ENCODE measurements at regions not wholly inside any gene's neighbourhood (a gene's known extent, or its start where the extent isn't known, plus 50 kb on each side); places are given as distances from the start of the nearest gene placed in this dataset.

- Histone ChIP-seq H3K4me3 (no peak overlapping the region), H3K27ac (no peak overlapping the region)
- no peak for TF ChIP-seq CTCF (IDR thresholded peaks at IDR 0.05)
- no peak for DNase-seq (ENCODE audit: low spot score)
Measured at GRCh38 chr2:235139956-235140800, 188.4 kb downstream of the SH3BP4 start.

DNA sequence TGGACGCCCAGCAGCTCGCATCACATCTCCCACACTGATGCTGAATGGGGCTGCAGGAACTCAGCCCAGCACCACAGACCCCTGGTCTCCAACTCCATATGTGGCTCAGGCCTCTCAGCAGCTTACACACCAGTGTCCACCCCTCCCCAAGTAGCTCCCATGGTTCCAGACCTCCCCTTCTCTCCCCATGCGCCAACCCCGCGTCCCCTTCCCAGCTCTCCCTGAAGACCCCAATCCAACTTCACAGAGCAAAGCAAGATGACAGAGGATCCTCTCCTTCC lies 188.9 kb downstream of the SH3BP4 start:
- TF ChIP-seq CTCF (IDR thresholded peaks at IDR 0.05), result no peak
- peak; percentile 64 for DNase-seq (ENCODE audit: low spot score)
- Histone ChIP-seq H3K27ac (no peak overlapping the region), H3K4me3 (no peak overlapping the region)

DNA sequence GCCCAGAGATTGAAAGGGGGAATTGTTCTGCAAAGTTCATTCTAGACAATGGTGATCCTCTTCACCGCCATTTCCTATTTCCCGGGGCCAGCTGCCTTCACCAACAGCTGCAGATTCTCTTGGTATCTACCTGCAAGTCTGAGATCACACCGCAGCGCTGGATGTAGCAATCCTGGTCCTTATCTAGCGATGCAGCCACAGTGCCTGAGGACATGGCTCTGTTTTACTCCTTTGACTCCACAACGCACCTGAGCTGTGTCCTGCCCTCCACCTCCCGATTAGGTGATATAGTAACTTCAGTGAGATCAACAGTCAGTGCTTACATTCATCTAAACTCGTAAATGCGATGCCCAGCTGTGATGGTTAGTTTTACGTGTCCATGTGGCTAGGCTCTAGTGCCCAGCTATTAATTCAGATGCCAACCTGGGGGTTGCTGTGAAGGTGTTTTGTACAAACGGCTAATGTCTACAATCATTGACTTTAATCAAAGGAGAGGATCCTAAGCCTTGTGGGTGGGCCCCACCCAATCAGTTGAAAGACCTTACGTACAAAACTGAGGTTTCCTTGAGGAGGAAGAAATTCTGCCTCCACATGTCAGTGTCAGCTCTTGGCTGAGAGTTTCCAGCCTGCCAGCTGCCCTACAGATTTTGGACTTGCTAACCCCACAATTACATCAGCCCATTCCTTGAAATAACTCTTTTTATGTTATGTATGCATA lies 189.8 kb downstream of the SH3BP4 start:
- DNase-seq (ENCODE audit: low spot score), result peak; percentile 17
- no peak overlapping the region for H3K27ac ChIP-seq
- no peak for TF ChIP-seq CTCF (IDR thresholded peaks at IDR 0.05)

GRCh38 chr2:235142601-235143000 lies 190.8 kb downstream of the SH3BP4 start:
- Histone ChIP-seq H3K4me3 (no peak overlapping the region), H3K27ac (no peak overlapping the region)
- DNase-seq (ENCODE audit: low spot score), result no peak
- TF ChIP-seq CTCF (IDR thresholded peaks at IDR 0.05), result no peak

More for the DNA sequence above, 189.8 kb downstream of the SH3BP4 start:
- no peak overlapping the region for H3K4me3 ChIP-seq

DNA sequence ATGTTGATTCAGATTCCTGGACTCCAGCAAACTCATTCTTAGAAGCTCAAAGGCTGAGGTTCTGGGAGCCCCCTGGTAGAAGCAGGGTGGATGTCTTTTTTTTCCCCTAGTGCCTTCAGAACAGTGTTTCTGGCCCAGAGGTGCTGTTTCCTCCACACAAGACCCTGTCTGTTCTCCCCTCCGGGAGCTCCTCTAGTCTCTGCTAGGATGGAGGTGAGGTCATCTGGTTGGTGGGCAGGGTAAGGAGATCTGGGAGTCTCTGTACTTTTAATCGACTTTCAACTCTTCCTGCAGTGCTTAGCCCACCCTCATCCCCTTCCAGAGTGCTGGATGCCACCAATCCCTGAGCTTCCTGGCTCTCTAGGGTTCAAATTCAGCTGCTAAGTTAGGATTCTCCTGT lies 192.0 kb downstream of the SH3BP4 start:
- Histone ChIP-seq H3K4me3 (no peak overlapping the region), H3K27ac (no peak overlapping the region)
- TF ChIP-seq CTCF (IDR thresholded peaks at IDR 0.05), result no peak
- DNase-seq (ENCODE audit: low spot score), result no peak

DNA sequence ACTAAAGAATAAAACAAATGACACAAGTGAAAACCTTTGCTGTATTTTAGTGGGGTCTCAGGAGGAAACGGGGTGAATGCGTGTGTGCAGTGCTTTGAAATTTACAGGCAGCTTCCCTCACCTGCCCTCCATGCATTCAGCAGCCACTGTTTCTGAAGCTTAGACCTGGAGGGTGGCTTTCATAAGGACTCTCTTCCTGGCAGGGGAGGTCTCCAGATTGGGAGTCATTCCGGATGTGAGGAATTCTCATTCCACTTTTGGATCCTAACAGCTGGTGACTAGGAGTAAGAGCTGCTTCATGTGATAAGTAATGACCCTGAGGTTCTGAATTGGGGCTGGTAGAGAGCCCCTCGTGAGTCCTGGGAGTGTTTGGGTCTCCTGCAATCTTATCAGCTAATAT lies 192.5 kb downstream of the SH3BP4 start:
- peak; percentile 33 for DNase-seq (ENCODE audit: low spot score)
- Histone ChIP-seq H3K4me3 (no peak overlapping the region), H3K27ac (no peak overlapping the region)
- TF ChIP-seq CTCF (IDR thresholded peaks at IDR 0.05), result no peak

DNA sequence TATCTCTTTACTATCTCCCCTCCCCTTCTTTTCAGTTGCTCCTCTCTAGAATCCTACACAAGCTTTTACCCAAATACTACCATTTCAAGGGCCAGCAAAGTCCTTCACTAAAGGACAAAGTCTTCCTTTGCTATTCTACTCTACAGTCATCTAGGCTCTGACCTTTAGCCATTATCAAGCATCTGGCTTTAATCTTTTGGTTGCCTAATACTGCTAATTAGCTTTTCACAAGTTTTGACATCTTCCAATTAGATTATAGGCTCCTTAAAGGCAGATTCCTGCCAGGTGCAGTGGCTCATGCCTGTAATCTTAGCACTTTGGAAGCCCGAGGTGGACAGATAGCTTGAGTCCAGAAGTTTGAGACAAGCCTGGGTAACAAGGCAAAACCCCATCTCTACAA lies 194.4 kb downstream of the SH3BP4 start:
- no peak for DNase-seq (ENCODE audit: low spot score)
- Histone ChIP-seq H3K4me3 (no peak overlapping the region), H3K27ac (no peak overlapping the region)
- TF ChIP-seq CTCF (IDR thresholded peaks at IDR 0.05), result no peak

Data from coronary artery (tissue), 2 donors.